ENCODE measurements at regions not wholly inside any gene's neighbourhood (a gene's known extent, or its start where the extent isn't known, plus 50 kb on each side); places are given as distances from the start of the nearest gene placed in this dataset.

DNA sequence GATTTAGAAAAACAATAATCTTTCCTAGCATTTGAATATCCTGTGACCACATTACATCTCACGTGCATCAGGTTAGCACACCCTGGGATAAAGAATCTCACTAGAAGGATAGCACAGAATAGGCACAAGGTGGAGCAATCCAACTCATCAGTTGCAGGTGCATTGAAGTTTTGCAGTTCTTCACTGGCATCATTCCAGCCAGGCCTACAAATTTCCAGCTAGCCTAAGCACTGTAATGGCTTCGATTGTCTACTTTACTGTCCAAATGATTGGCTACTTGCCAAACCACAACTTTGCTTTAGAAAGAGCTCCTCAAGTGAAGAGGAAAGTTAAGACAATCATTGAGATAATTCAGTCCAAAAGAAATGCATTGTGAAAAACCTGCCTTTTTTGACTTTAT lies 89.5 kb downstream of the SPRY2 start:
- TF ChIP-seq, protein P1, sequence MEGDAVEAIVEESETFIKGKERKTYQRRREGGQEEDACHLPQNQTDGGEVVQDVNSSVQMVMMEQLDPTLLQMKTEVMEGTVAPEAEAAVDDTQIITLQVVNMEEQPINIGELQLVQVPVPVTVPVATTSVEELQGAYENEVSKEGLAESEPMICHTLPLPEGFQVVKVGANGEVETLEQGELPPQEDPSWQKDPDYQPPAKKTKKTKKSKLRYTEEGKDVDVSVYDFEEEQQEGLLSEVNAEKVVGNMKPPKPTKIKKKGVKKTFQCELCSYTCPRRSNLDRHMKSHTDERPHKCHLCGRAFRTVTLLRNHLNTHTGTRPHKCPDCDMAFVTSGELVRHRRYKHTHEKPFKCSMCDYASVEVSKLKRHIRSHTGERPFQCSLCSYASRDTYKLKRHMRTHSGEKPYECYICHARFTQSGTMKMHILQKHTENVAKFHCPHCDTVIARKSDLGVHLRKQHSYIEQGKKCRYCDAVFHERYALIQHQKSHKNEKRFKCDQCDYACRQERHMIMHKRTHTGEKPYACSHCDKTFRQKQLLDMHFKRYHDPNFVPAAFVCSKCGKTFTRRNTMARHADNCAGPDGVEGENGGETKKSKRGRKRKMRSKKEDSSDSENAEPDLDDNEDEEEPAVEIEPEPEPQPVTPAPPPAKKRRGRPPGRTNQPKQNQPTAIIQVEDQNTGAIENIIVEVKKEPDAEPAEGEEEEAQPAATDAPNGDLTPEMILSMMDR (optimal IDR thresholded peaks at IDR 0.05 in 1 of 3, IDR thresholded peaks at IDR 0.05 in 1 of 3, conservative IDR thresholded peaks at IDR 0.05 in 1 of 3; ENCODE audit: extremely low read depth in 1 of 3, insufficient read depth in 2 of 3, low read length in 3 of 3), result no peak
- no peak for TF ChIP-seq EZH2 (IDR thresholded peaks at IDR 0.05; ENCODE audit: low read length)

All from keratinocyte (primary cell).